GM18909 (cell line): ENCODE measurements at regions not wholly inside any gene's neighbourhood (a gene's known extent, or its start where the extent isn't known, plus 50 kb on each side); places are given as distances from the start of the nearest gene placed in this dataset.
"Not testable (repeated sequence)": the region's sequence is repeated elsewhere in the genome, so short reads cannot be mapped to it uniquely, and the experiment has no call there.

ENCODE experiments used
- ATAC-seq: cut with Tn5 transposase; IDR thresholded peaks from one replicate; pipeline ENCODE4 v1.9.1; 2021; ENCODE audit warnings: mild to moderate bottlenecking; ENCODE audit not compliant: unreplicated experiment, poor library complexity

GRCh38 chr7:152594801-152595200, 81.1 kb downstream of the XRCC2 start:
- no peak for ATAC-seq

DNA sequence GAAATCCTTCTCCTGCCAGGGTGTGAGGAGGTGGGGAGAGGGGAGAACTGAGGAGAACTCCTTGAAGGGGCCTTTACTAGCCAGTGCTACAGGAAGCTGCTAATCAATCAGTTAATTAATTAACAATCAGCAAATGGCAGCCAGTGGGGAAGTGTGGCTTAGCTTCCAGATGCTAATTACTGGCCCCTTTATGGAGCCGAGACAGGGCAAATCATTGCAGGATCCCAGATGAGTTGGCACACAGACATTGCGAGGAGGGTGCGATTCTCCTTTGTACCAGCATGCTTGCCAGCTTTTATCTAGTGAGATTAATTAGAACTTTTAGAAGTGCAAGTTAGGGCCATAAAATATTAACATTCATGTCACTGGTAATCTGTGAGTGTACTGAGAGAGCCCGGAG, 84.0 kb downstream of the XRCC2 start:
- no peak for ATAC-seq

DNA sequence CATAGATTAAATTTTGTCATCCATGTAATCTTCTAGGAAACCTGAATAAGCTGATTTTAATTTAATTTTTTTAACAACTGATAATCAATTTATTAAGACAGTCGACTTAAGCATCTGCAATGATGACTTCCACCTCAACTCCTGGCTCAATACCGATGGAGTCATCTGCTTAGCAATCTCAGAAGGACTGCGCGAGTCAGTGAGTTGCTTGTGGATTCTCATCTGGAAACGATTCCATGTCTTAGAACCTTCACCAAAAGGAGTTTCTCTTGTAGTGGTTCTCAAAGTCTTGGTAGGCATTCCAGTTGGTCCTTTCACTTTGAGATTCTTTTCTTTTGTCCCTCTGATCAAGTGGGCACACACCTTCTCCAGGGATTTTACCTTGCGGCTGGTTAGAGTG, 85.5 kb downstream of the XRCC2 start:
- no peak for ATAC-seq

DNA sequence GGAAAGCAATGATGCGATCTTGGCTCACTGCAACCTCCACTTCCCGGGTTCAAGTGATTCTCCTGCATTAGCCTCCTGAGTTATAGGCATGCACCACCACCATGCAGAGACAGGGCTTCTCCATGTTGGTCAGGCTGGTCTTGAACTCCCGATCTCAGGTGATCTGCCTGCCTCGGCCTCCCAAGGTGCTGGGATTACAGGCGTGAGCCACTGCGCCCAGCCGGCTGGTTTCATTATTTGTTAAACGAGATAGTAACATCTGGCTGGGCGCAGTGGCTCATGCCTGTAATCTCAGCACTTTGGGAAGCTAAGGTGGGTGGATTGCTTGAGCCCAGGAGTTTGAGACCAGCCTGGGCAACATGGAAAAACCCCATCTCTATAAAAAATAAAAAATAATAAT, 86.1 kb downstream of the XRCC2 start:
- ATAC-seq = not testable (repeated sequence)

DNA sequence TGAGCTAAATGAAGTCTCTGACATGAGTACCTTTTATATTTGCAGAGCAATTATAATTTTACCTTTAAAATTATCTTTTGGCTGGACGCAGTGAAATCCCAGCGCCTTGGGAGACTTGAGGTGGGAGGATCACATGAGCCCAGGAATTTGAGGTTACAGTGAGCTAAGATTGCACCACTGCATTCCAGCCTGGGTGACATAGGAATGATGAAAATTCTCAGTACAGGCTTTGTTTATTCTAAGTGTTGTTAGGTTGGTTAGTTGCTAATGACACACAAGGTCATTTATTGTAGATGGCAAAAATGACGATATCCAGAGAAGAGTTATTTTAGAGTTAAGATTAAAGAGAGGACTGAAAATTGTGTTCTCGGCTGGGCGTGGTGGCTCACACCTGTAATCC, 87.6 kb downstream of the XRCC2 start:
- no peak for ATAC-seq

GRCh38 chr7:152587366-152587765, 88.6 kb downstream of the XRCC2 start:
- ATAC-seq = no peak

- ATAC-seq = no peak
Measured at GRCh38 chr7:152583006-152583405, 92.9 kb downstream of the XRCC2 start.

DNA sequence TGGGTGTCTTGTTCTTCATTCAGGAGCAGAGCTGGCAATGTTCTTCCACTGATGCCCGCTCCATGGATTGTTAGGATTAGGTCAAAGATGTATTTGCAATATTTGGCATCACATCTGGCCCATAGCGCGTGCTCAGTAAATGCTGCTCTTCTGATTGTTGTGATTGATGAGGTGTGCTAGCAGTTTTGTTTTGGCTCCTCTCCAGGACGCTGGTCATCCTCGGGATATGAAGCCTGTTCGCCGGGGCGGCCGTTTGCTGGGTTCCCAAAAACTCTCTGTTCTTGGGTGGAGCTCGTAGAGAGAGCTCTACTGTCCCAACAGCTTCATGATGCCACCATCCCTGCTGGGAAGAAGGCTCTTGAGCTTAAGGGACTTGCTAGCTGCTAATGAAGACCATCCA, 96.9 kb downstream of the XRCC2 start:
- ATAC-seq = no peak

GRCh38 chr7:152577339-152577738, 98.6 kb downstream of the XRCC2 start:
- no peak for ATAC-seq

- ATAC-seq = peak; percentile 73
Measured at GRCh38 chr7:152574892-152575548, 100.9 kb downstream of the XRCC2 start.

DNA sequence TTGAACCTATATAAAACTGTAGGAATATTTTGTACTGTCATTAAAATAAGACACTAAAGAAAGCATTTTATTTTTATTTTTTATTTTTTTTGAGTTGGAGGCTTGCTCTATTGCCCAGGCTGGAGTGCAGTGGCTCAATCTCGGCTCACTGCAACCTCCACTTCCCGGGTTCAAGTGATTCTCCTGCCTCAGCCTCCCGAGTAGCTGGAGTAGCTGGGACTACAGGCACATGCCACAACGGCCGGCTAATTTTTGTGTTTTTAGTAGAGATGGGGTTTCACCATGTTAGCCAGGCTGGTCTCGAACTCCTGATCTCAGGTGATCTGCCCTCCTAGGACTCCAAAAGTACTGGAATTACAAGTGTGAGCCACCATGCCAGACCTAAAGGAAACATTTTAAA, 102.8 kb downstream of the XRCC2 start:
- ATAC-seq = not testable (repeated sequence)

- no peak for ATAC-seq
Measured at GRCh38 chr7:152572101-152572500, 103.8 kb downstream of the XRCC2 start.

DNA sequence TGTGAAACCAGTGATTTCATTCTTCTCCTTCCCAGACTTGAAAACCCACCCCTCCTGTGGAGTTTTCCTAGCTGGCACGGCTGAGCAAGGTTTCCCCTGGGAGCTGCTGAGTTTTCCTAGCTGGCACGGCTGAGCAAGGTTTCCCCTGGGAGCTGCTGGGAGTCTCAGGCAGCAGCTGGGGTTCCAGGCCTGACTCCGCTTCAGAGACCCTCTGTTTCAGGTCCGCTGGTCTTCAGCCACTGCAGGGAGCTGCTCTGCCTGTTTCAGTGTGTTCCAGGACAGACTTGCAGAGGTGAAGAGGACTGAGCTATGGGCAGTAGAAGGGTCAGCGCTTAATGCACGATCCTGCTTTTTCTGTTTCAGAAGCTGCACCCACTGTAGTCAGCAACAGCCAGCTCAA, 104.9 kb downstream of the XRCC2 start:
- no peak for ATAC-seq

DNA sequence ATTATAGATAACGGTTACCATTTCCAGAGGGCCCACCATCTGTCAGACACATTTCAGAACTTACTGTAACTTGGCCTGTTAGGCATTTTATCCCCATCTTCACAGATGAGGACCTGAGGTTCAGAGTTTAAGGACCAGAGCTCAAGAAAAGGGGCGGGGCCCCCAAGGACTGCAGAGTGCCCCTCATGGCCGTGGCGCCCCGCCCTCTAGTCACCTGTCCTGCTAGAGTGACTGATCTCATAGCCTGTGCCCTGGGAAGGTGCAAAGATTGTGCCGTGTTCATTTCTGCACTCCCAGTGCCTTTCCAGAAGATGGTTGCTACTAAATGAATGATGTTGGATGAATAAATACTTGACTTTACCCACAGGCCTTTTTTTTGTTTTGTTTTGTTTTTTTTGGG, 107.0 kb downstream of the XRCC2 start:
- ATAC-seq = no peak

- ATAC-seq = no peak
Measured at GRCh38 chr7:152565731-152566130, 110.2 kb downstream of the XRCC2 start.

DNA sequence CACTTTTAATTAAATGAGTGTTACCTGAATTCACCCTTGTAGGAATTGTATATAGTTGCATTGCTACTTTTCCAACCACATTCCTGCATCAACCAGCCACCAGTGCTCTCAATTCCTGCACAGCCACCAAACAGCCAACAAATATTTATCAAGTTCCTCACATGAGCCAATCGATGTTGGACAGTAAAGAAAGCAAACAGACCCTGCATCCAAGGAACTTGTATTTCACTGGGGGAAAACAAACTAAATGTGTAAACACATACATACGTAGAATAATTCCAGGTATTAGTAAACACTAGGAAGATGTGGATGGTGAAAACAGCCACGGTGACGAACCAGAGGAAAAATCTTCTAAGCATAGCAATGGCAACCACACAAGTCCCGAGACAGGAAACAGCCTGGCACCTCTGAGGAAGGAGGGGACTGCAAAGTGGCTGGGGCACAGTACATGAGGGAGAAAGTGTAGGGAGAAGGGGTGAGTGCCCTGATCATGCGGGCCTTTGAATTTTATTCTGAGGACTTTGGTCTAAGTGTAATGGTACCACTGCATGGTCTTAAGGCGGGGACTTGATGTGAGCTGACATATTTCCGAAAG, 111.2 kb downstream of the XRCC2 start:
- ATAC-seq = no peak

GRCh38 chr7:152556013-152556755, 119.8 kb downstream of the XRCC2 start:
- ATAC-seq = no peak

- ATAC-seq = no peak
Measured at GRCh38 chr7:152553671-152554317, 118.0 kb upstream of the KMT2C start.

GRCh38 chr7:152551304-152552036, 115.7 kb upstream of the KMT2C start:
- no peak for ATAC-seq

- ATAC-seq = no peak
Measured at GRCh38 chr7:152544971-152545619, 109.3 kb upstream of the KMT2C start.
